Upper lobe of left lung (tissue), 4 donors: ENCODE measurements at regions not wholly inside any gene's neighbourhood (a gene's known extent, or its start where the extent isn't known, plus 50 kb on each side); places are given as distances from the start of the nearest gene placed in this dataset.

Experiments
- EP300 ChIP-seq, 4 donors: sonication (generic); formaldehyde crosslinking; IDR thresholded peaks; one replicate each; pipeline ENCODE4 v1.5.1; 2017; ENCODE audit warnings: antibody characterized with exemption in 4 of 4, control low read depth in 2 of 4
- POLR2A ChIP-seq, 4 donors: fragments of 450-650 bp; IDR thresholded peaks; one replicate each; pipeline ENCODE4 v1.5.1; 2016 to 2017; ENCODE audit warnings: antibody characterized with exemption in 4 of 4, mild to moderate bottlenecking in 2 of 4
- POLR2AphosphoS5 ChIP-seq, 2 donors: sonication (generic); formaldehyde crosslinking; IDR thresholded peaks; one replicate each; pipeline ENCODE4 v1.5.1; 2017; ENCODE audit warnings: antibody characterized with exemption in 2 of 2
- TF ChIP-seq, protein P1 (sequence below), 6 experiments: fragments of 450-650 bp in 4 of 6; fragments of 200-600 bp in 2 of 6; sonication (generic) in 2 of 6; IDR thresholded peaks; one replicate each; pipeline ENCODE4 v1.5.1; 2016 to 2019; ENCODE audit warnings: antibody characterized with exemption in 6 of 6

DNA sequence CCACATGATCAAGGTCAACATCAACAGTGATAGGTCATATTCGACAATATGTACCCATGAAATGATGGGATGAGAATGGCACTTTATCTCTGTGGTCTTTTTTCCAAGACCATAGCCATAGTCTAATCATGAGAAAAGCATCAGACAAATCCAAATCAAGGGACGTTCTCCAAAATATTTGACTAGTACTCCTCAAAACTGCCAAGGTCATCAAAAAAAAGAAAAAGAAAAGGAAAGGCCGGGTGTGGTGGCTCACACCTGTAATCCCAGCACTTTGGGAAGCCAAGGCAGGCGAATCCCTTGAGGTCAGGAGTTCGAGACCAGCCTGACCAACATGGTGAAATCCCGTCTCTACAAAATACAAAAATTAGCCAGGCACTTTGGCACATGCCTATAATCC, 318.3 kb downstream of the TAFA4 start:
- TF ChIP-seq, protein P1, sequence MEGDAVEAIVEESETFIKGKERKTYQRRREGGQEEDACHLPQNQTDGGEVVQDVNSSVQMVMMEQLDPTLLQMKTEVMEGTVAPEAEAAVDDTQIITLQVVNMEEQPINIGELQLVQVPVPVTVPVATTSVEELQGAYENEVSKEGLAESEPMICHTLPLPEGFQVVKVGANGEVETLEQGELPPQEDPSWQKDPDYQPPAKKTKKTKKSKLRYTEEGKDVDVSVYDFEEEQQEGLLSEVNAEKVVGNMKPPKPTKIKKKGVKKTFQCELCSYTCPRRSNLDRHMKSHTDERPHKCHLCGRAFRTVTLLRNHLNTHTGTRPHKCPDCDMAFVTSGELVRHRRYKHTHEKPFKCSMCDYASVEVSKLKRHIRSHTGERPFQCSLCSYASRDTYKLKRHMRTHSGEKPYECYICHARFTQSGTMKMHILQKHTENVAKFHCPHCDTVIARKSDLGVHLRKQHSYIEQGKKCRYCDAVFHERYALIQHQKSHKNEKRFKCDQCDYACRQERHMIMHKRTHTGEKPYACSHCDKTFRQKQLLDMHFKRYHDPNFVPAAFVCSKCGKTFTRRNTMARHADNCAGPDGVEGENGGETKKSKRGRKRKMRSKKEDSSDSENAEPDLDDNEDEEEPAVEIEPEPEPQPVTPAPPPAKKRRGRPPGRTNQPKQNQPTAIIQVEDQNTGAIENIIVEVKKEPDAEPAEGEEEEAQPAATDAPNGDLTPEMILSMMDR (IDR thresholded peaks at IDR 0.05): no peak
- no peak for TF ChIP-seq POLR2A (IDR thresholded peaks at IDR 0.05)
- no peak for TF ChIP-seq POLR2AphosphoS5 (IDR thresholded peaks at IDR 0.05)
- TF ChIP-seq EP300 (IDR thresholded peaks at IDR 0.05): no peak
